ENCODE measurements at regions not wholly inside any gene's neighbourhood (a gene's known extent, or its start where the extent isn't known, plus 50 kb on each side); places are given as distances from the start of the nearest gene placed in this dataset.

GRCh38 chr2:144571770-144572169 is 51.9 kb upstream of the ZEB2 start:
- no peak for DNase-seq (ENCODE audit: low read depth, low spot score)

GRCh38 chr2:144570566-144570965 is 50.6 kb upstream of the ZEB2 start:
- DNase-seq (ENCODE audit: low read depth, low spot score), result no peak
